ENCODE measurements at regions not wholly inside any gene's neighbourhood (a gene's known extent, or its start where the extent isn't known, plus 50 kb on each side); places are given as distances from the start of the nearest gene placed in this dataset.

GRCh38 chr22:48507595-48508350 lies 1319.9 kb downstream of the BRD1 start:
- no peak overlapping the region for H3K4me3 ChIP-seq (replicated peaks; ENCODE audit: low read depth, low read length)
- no peak for DNase-seq (ENCODE audit: extremely low read depth, insufficient read length)
- no peaks in the 10 kb centered on the region for H3K27me3 ChIP-seq (replicated peaks; ENCODE audit: control insufficient read depth, insufficient read depth, low read length)
- H3K36me3 ChIP-seq (ENCODE audit: control insufficient read depth, insufficient read depth, low read length) = no peaks in the 10 kb centered on the region
- no peak for TF ChIP-seq CTCF (IDR thresholded peaks at IDR 0.05; ENCODE audit: insufficient read depth, low read length, poor library complexity, severe bottlenecking)

GRCh38 chr22:48507171-48507570 lies 1320.5 kb downstream of the BRD1 start:
- no peak overlapping the region for H3K4me3 ChIP-seq (replicated peaks; ENCODE audit: low read depth, low read length)
- DNase-seq (ENCODE audit: extremely low read depth, insufficient read length) = no peak
- no peak for TF ChIP-seq CTCF (IDR thresholded peaks at IDR 0.05; ENCODE audit: insufficient read depth, low read length, poor library complexity, severe bottlenecking)

GRCh38 chr22:48506506-48507145 lies 1321.0 kb downstream of the BRD1 start:
- Histone ChIP-seq H3K4me3 (replicated peaks; ENCODE audit: low read depth, low read length) (no peak overlapping the region), H3K36me3 (ENCODE audit: control insufficient read depth, insufficient read depth, low read length) (no peaks in the 10 kb centered on the region), H3K27me3 (replicated peaks; ENCODE audit: control insufficient read depth, insufficient read depth, low read length) (no peaks in the 10 kb centered on the region)
- no peak for DNase-seq (ENCODE audit: extremely low read depth, insufficient read length)
- TF ChIP-seq CTCF (IDR thresholded peaks at IDR 0.05; ENCODE audit: insufficient read depth, low read length, poor library complexity, severe bottlenecking) = no peak

More at GRCh38 chr22:48507171-48507570, 1320.5 kb downstream of the BRD1 start:
- no peaks in the 10 kb centered on the region for H3K27me3 ChIP-seq (replicated peaks; ENCODE audit: control insufficient read depth, insufficient read depth, low read length)
- no peaks in the 10 kb centered on the region for H3K36me3 ChIP-seq (ENCODE audit: control insufficient read depth, insufficient read depth, low read length)

- H3K4me3 ChIP-seq (replicated peaks; ENCODE audit: low read depth, low read length) = no peak overlapping the region
- H3K36me3 ChIP-seq (ENCODE audit: control insufficient read depth, insufficient read depth, low read length) = no peaks in the 10 kb centered on the region
- H3K27me3 ChIP-seq (replicated peaks; ENCODE audit: control insufficient read depth, insufficient read depth, low read length) = no peaks in the 10 kb centered on the region
- no peak for TF ChIP-seq CTCF (IDR thresholded peaks at IDR 0.05; ENCODE audit: insufficient read depth, low read length, poor library complexity, severe bottlenecking)
- no peak for DNase-seq (ENCODE audit: extremely low read depth, insufficient read length)
Measured at GRCh38 chr22:48505891-48506290, 1321.8 kb downstream of the BRD1 start.

- no peak for DNase-seq (ENCODE audit: extremely low read depth, insufficient read length)
- no peaks in the 10 kb centered on the region for H3K27me3 ChIP-seq (replicated peaks; ENCODE audit: control insufficient read depth, insufficient read depth, low read length)
- H3K4me3 ChIP-seq (replicated peaks; ENCODE audit: low read depth, low read length) = no peak overlapping the region
- H3K36me3 ChIP-seq (ENCODE audit: control insufficient read depth, insufficient read depth, low read length) = no peaks in the 10 kb centered on the region
- TF ChIP-seq CTCF (IDR thresholded peaks at IDR 0.05; ENCODE audit: insufficient read depth, low read length, poor library complexity, severe bottlenecking) = no peak
Measured at GRCh38 chr22:48504519-48505140, 1323.0 kb downstream of the BRD1 start.
